ENCODE measurements at regions not wholly inside any gene's neighbourhood (a gene's known extent, or its start where the extent isn't known, plus 50 kb on each side); places are given as distances from the start of the nearest gene placed in this dataset.

DNA sequence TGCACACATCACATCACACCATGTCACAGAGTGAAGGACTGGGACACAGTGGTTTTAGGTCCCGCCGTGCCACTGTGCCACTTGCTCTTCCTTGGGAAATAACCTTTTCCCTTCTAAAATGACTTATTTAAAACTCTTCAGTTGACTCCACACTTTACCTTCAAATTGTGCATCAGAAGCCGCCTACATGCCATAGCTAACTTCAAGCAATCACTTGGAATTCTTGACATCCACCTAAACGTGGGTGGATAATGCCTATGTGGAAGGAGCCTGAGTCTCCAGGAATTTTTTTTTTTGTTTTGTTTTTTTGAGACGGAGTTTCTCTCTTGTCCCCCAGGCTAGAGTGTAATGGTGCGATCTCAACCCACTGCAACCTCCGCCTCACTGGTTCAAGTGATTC is 777.4 kb upstream of the TENM3 start:
- TF ChIP-seq ZFX (IDR thresholded peaks at IDR 0.05): no peak
- TF ChIP-seq, protein P1, sequence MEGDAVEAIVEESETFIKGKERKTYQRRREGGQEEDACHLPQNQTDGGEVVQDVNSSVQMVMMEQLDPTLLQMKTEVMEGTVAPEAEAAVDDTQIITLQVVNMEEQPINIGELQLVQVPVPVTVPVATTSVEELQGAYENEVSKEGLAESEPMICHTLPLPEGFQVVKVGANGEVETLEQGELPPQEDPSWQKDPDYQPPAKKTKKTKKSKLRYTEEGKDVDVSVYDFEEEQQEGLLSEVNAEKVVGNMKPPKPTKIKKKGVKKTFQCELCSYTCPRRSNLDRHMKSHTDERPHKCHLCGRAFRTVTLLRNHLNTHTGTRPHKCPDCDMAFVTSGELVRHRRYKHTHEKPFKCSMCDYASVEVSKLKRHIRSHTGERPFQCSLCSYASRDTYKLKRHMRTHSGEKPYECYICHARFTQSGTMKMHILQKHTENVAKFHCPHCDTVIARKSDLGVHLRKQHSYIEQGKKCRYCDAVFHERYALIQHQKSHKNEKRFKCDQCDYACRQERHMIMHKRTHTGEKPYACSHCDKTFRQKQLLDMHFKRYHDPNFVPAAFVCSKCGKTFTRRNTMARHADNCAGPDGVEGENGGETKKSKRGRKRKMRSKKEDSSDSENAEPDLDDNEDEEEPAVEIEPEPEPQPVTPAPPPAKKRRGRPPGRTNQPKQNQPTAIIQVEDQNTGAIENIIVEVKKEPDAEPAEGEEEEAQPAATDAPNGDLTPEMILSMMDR (conservative IDR thresholded peaks at IDR 0.05): no peak
- no peak overlapping the region for H3K27ac ChIP-seq

DNA sequence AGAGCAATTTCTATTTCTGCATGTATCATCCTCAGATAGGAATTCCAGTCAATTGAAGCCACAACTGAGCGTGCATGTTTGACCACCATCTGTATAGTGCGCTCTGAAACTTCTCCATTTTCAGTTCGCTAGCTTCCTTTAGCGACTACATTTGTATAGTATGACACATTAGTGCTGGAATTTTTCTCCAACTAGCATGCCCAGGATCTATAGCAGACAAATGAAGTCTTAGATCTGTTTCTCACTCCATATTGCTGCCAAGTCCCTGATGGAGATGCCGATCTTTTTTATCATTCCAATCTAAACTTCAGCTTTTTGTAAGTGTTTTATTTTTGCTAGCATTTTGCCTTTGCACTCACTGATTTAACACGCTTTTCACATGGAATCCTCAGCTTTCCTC is 774.8 kb upstream of the TENM3 start:
- TF ChIP-seq, protein P1 (conservative IDR thresholded peaks at IDR 0.05): no peak
- TF ChIP-seq ZFX (IDR thresholded peaks at IDR 0.05): no peak
- no peak overlapping the region for H3K27ac ChIP-seq

- H3K27ac ChIP-seq: no peak overlapping the region
- TF ChIP-seq ZFX (IDR thresholded peaks at IDR 0.05): no peak
- TF ChIP-seq, protein P1 (conservative IDR thresholded peaks at IDR 0.05): no peak
Observed at GRCh38 chr4:181470306-181470705, 772.9 kb upstream of the TENM3 start.

DNA sequence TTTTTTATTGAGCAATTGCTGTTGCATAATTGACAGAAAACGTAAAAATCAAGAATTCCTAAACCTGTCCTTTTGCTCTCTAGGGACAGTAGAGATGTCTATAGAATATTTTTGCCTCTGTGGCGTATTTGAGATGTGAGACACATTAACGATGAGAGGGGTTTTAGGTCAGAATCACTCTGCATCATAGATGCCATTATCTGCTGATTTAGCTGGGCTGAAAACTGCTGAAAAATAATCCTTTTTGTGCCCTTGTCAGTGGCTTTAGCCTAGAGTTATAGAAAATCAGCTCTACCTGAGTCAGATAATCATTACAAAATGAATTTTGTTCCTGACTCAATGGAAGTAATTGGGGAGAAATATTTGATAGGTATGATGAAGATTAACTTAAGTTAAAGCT is 767.8 kb upstream of the TENM3 start:
- TF ChIP-seq ZFX (IDR thresholded peaks at IDR 0.05): no peak
- TF ChIP-seq, protein P1 (conservative IDR thresholded peaks at IDR 0.05): no peak
- no peak overlapping the region for H3K27ac ChIP-seq

DNA sequence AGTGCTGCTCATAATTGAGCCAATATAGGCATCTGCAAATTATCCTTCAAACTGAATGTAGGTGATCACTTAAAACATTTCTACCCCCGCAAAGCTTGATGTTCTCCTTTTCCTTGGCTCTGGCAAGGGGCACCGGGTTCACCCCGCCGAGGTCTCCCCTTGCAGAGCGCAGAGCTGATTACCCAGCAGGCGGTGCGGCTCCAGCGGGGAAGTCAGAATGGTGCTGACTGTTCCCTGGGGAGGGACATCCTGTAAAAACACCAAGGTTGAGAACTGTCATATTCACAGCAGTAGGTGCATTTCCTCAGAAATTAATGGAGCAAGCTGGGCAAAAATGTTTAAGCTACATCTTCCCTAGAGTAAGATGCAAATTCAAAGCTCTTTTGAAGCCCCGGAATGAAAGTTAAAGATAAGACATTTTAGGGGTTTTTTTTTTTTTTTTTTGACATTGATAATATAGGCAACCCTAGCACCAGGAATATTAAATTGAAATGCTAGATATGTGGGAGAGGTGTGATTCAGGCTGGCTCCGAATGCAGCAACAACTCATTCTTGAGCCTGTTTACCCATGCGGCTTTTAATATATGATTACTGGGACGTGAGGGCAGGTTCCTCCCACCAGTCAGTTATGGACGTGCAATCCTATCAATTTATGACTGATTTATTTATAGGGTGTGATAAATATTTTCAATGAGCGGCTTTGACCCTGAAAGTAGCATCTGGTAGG is 767.3 kb upstream of the TENM3 start:
- H3K27ac ChIP-seq: no peak overlapping the region
- TF ChIP-seq ZFX (IDR thresholded peaks at IDR 0.05): no peak
- TF ChIP-seq, protein P1 (conservative IDR thresholded peaks at IDR 0.05): no peak

- H3K27ac ChIP-seq: no peak overlapping the region
- TF ChIP-seq ZFX (IDR thresholded peaks at IDR 0.05): no peak
- TF ChIP-seq, protein P1 (conservative IDR thresholded peaks at IDR 0.05): no peak
Observed at GRCh38 chr4:181476508-181476890, 766.7 kb upstream of the TENM3 start.

DNA sequence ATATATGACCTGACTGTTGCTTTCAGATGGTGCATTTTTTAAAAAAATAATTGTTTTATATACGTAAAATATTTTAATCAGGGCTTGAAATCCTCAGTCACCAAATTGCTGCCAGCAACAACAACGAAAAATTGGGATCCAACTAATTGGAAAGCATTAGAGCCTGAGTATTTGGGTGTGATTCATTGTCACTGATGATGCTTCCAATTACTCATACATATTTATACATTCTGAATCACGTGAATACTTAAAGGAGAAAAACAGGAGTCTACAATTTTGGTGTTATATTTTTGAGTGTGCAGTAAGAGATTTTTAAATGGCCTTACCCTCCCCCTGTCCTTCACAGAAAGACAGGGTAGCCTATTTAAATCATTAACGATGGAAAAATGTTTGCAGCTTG is 765.6 kb upstream of the TENM3 start:
- no peak overlapping the region for H3K27ac ChIP-seq
- no peak for TF ChIP-seq ZFX (IDR thresholded peaks at IDR 0.05)
- TF ChIP-seq, protein P1 (conservative IDR thresholded peaks at IDR 0.05): no peak

All from C4-2B (cell line).